Fibroblast of villous mesenchyme (primary cell): ENCODE measurements at regions not wholly inside any gene's neighbourhood (a gene's known extent, or its start where the extent isn't known, plus 50 kb on each side); places are given as distances from the start of the nearest gene placed in this dataset.

Source experiments
- DNase-seq: peaks from one replicate; pipeline ENCODE4 v3.0.0-alpha.2; 2010; ENCODE audit warnings: low read depth
- H3K4me3 ChIP-seq: 2 replicates; pipeline ENCODE4 v1.5.1; 2011; ENCODE audit warnings: low read depth, mild to moderate bottlenecking, low read length
- CTCF ChIP-seq: IDR thresholded peaks from 2 replicates; pipeline ENCODE4 v1.5.1; 2012; ENCODE audit warnings: low read depth, mild to moderate bottlenecking, low read length; ENCODE audit not compliant: insufficient read depth

GRCh38 chr4:24675721-24676389 is 91.5 kb upstream of the DHX15 start:
- no peak for TF ChIP-seq CTCF
- DNase-seq, result no peak
- H3K4me3 ChIP-seq, result no peak overlapping the region

- no peak for TF ChIP-seq CTCF
- H3K4me3 ChIP-seq, result no peak overlapping the region
Observed at GRCh38 chr4:24677909-24678308, 93.6 kb upstream of the DHX15 start.

GRCh38 chr4:24680746-24681448 is 96.5 kb upstream of the DHX15 start:
- peak; percentile 50 for DNase-seq
- no peak for TF ChIP-seq CTCF
- H3K4me3 ChIP-seq, result no peak overlapping the region

More at GRCh38 chr4:24677909-24678308, 93.6 kb upstream of the DHX15 start:
- no peak for DNase-seq

GRCh38 chr4:24683116-24683515 is 98.8 kb upstream of the DHX15 start:
- no peak for TF ChIP-seq CTCF
- no peak for DNase-seq
- no peak overlapping the region for H3K4me3 ChIP-seq

DNA sequence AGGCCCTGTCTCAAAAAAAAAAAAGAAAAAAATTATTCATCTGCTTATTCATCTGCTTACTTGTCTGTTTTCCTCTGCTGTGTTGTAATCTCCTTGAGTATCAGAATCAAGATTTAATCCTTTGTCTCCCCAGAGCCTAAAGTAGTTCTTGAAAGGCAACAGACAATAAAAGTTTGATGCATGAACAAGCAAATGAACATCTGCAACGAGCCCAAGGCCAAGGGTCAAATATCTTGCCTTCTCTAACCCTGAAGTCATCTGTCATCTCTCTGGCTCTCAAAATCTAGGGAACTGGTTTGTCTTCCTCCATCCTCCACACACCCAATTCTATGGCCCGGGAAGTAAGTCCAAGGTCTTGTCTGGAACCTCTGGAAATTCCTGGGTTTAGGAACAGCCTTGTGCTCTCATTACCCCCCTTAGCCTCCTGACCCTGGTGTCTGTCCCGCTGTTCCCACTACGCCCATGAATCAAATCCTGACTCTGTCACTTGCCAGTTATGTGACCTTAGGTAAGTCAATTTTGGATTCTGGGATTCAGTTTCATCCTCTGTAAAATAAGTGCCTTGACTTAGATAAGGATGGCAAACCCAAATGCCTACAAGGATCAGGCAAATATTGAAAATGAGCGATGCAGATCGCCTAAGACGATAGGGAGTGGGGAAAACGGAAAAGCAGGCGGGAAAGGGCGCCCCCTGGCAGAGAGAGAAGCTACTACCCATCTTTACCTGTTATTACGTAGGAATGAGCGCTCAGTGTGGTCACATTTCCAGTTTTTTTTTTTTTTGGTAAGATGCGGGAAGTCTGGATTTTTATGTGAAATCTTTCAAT is 102.7 kb upstream of the DHX15 start:
- no peak overlapping the region for H3K4me3 ChIP-seq
- TF ChIP-seq CTCF, result peak; percentile 67
- DNase-seq, result peak; percentile 12

GRCh38 chr4:24688453-24688852 is 104.1 kb upstream of the DHX15 start:
- H3K4me3 ChIP-seq, result no peak overlapping the region
- no peak for DNase-seq
- no peak for TF ChIP-seq CTCF
